AG09309 (cell line): ENCODE measurements at regions not wholly inside any gene's neighbourhood (a gene's known extent, or its start where the extent isn't known, plus 50 kb on each side); places are given as distances from the start of the nearest gene placed in this dataset.

Source experiments
- DNase-seq: peaks from one replicate; pipeline ENCODE4 v3.0.0-alpha.2; 2010; ENCODE audit warnings: low read depth
- H3K4me3 ChIP-seq: 2 replicates; pipeline ENCODE4 v1.5.1; 2011; ENCODE audit warnings: mild to moderate bottlenecking, low read depth, low read length, moderate library complexity; ENCODE audit not compliant: control insufficient read depth
- TF ChIP-seq, protein P1 (sequence below): IDR thresholded peaks from 2 replicates; pipeline ENCODE4 v1.5.1; 2011; ENCODE audit warnings: mild to moderate bottlenecking, low read depth, low read length, inconsistent platforms; ENCODE audit not compliant: insufficient read depth, control insufficient read depth; ENCODE audit errors: missing control alignments

DNA sequence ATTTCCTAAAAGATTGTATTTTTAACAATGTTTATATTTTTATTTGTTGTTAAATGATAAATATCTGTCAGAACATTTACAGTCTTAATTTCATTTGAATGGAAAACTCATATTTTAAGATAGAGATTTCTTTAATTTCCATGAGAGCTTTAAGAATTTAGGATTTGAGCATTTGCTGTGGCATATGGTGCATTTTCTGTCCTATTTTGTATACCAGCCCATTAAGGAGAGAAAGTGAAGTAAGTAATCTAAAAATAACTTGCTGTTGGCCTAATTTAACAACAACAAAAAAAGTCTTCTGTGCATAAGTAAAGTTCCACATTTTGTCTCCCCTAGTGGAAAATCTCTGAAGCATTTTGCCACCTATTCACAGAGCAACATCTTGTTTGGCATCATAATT is 190.9 kb upstream of the PPP1R3A start:
- no peak for DNase-seq

GRCh38 chr7:114109304-114109703 is 190.5 kb upstream of the PPP1R3A start:
- TF ChIP-seq, protein P1, sequence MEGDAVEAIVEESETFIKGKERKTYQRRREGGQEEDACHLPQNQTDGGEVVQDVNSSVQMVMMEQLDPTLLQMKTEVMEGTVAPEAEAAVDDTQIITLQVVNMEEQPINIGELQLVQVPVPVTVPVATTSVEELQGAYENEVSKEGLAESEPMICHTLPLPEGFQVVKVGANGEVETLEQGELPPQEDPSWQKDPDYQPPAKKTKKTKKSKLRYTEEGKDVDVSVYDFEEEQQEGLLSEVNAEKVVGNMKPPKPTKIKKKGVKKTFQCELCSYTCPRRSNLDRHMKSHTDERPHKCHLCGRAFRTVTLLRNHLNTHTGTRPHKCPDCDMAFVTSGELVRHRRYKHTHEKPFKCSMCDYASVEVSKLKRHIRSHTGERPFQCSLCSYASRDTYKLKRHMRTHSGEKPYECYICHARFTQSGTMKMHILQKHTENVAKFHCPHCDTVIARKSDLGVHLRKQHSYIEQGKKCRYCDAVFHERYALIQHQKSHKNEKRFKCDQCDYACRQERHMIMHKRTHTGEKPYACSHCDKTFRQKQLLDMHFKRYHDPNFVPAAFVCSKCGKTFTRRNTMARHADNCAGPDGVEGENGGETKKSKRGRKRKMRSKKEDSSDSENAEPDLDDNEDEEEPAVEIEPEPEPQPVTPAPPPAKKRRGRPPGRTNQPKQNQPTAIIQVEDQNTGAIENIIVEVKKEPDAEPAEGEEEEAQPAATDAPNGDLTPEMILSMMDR: no peak
- DNase-seq: no peak
- H3K4me3 ChIP-seq: no peak overlapping the region

More for the DNA sequence above, 190.9 kb upstream of the PPP1R3A start:
- H3K4me3 ChIP-seq: no peak overlapping the region
- TF ChIP-seq, protein P1: no peak

DNA sequence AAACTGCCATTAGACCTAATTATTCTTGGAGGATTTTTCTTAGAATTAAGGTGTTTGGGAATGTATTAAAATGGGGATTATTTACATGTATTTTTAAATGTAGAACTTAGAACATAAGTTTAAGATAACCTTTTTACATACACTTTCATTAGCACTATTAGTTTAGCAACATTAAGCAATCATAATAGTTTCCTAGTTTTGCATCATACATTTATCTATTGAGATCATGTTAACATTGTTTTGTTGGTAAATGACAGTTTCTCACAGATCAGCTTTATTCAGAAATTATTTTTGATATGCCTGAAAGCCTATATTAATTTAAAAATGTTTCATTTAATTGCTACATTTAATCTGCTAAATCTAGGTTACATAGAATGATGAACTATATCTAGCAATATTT is 189.7 kb upstream of the PPP1R3A start:
- DNase-seq: no peak
- TF ChIP-seq, protein P1: no peak
- H3K4me3 ChIP-seq: no peak overlapping the region

- peak; percentile 78 for DNase-seq
- TF ChIP-seq, protein P1: no peak
- H3K4me3 ChIP-seq: no peak overlapping the region
Measured at GRCh38 chr7:114107522-114107921, 188.7 kb upstream of the PPP1R3A start.

DNA sequence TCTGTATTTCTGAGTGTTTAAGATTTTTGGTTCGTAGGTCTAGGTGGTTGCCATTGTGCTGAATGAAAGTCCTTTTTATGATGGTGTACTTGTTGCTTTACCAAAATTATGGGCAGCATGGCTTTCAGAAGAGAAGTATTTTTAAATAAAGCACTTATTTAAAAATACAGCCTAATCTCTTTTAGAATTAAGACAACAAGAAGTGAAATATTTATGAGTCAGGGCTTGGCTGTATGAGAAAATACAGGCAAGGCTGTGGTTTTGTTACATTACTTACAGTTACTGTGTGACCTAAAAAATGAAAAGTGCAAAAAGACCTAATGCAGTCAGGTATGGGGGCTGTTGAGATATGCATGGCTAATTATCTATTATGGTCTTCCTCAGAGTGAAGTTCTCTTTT is 185.2 kb upstream of the PPP1R3A start:
- DNase-seq: no peak
- H3K4me3 ChIP-seq: no peak overlapping the region
- TF ChIP-seq, protein P1: no peak

- TF ChIP-seq, protein P1: no peak
- no peak overlapping the region for H3K4me3 ChIP-seq
- no peak for DNase-seq
Measured at GRCh38 chr7:114102996-114103395, 184.2 kb upstream of the PPP1R3A start.

DNA sequence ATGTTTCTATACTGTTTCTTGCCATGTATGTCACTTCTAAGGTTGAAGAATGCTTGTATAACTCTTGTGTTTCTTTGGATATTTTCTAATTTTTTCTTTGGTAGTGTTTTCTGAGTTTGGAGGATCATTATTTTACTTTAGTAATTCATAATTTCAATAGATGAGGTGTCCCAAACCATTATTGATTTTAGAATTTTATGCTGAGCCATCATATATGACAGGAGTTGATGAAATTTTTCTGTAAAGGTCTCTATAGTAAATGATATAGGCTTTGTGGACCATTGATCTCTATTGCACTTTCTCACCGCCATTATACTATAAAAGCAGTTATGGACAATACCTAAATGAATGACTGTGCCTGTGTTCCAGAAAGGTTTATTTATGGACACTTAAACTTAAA is 183.3 kb upstream of the PPP1R3A start:
- TF ChIP-seq, protein P1: no peak
- H3K4me3 ChIP-seq: no peak overlapping the region
- no peak for DNase-seq
